HepG2 (cell line): ENCODE measurements at regions not wholly inside any gene's neighbourhood (a gene's known extent, or its start where the extent isn't known, plus 50 kb on each side); places are given as distances from the start of the nearest gene placed in this dataset.
A peak's percentile ranks its signal among the peaks of the same experiment; 100 is the strongest.

Experiments
- ATAC-seq: fragments of 200-7000 bp; cut with Tn5 transposase; 3 replicates; pipeline ENCODE4 v1.9.1; 2020; ENCODE audit warnings: mild to moderate bottlenecking, moderate library complexity
- BruUV-seq: library from RNA; stranded (reverse); fragments of 400-500 nt; replicated peaks from 2 replicates; lab custom pipeline; 2021; lab: Mats Ljungman, UMichigan
- CTCF ChIA-PET: fragments of 300-600 bp; formaldehyde crosslinking; extraction: SDS; loops from one replicate; lab custom pipeline; 2021; ENCODE audit warnings: low total read pairs, inconsistent platforms, low intra/inter-chr PET ratio; lab: Yijun Ruan, JAX
- POLR2A ChIA-PET: fragments of 350-600 bp; sonication (Branson Sonifier 250); formaldehyde crosslinking; loops from one replicate; lab custom pipeline; 2020; ENCODE audit warnings: antibody characterized with exemption, inconsistent platforms; lab: Yijun Ruan, JAX
- DNase-seq: peaks from one replicate; pipeline ENCODE4 v3.0.0-alpha.2; 2015; ENCODE audit warnings: low spot score
- FAIRE-seq: peaks from 3 replicates; lab custom pipeline; 2011; peaks lifted over from hg19 to GRCh38; lab: Jason Lieb, UNC
- H2AFZ ChIP-seq: one replicate; pipeline ENCODE4 v1.6.1; 2011; ENCODE audit warnings: low read length, inconsistent platforms
- H3K27ac ChIP-seq: fragments of 300-600 bp; 3 replicates; pipeline ENCODE4 v1.8.0; 2011; ENCODE audit warnings: mixed run types, mild to moderate bottlenecking, mixed read lengths, low read length, inconsistent platforms; ENCODE audit not compliant: insufficient read depth; ENCODE audit errors: extremely low read length
- H3K27me3 ChIP-seq, 2 experiments: fragments of 200-600 bp in 1 of 2; 2 replicates in 1 of 2; 3 replicates in 1 of 2; pipeline versions ENCODE4 v1.6.0 to v1.8.0; 2011; ENCODE audit warnings: low read length in 2 of 2, mild to moderate bottlenecking in 2 of 2, moderate library complexity in 2 of 2, inconsistent platforms in 1 of 2; ENCODE audit not compliant: insufficient read depth in 2 of 2, control insufficient read depth in 1 of 2
- H3K36me3 ChIP-seq, 2 experiments: fragments of 200-600 bp in 1 of 2; replicated peaks in 1 of 2; 2 replicates in 1 of 2; 3 replicates in 1 of 2; pipeline versions ENCODE4 v1.5.1 to v1.8.0; 2011; ENCODE audit warnings: low read length in 2 of 2, inconsistent platforms in 1 of 2; ENCODE audit not compliant: insufficient read depth in 2 of 2, control insufficient read depth in 1 of 2
- H3K4me1 ChIP-seq: 2 replicates; pipeline ENCODE4 v1.5.1; 2012; ENCODE audit warnings: low read length, inconsistent platforms; ENCODE audit not compliant: insufficient read depth
- H3K4me2 ChIP-seq: 2 replicates; pipeline ENCODE4 v1.6.0; 2011; ENCODE audit warnings: low read depth, low read length, inconsistent platforms
- H3K4me3 ChIP-seq, 3 experiments: fragments of 200-600 bp in 1 of 3; sonication (generic), shearing (Covaris generic) in 1 of 3; replicated peaks in 1 of 3; 2 replicates each; pipeline ENCODE4 v1.5.1; 2011 to 2016; ENCODE audit warnings: low read length in 3 of 3, inconsistent platforms in 2 of 3, low read depth in 2 of 3, mild to moderate bottlenecking in 2 of 3, control low read depth in 1 of 3, mixed read lengths in 1 of 3; ENCODE audit not compliant: insufficient read depth in 1 of 3
- H3K79me2 ChIP-seq: one replicate; pipeline ENCODE4 v1.6.1; 2011; ENCODE audit warnings: low read length, inconsistent platforms; ENCODE audit not compliant: insufficient read depth
- H3K9ac ChIP-seq: 2 replicates; pipeline ENCODE4 v1.6.0; 2011; ENCODE audit warnings: mild to moderate bottlenecking, low read depth, low read length, inconsistent platforms; ENCODE audit not compliant: insufficient read depth
- H3K9me3 ChIP-seq: 2 replicates; pipeline ENCODE4 v1.5.1; 2012; ENCODE audit warnings: mild to moderate bottlenecking, low read length
- H4K20me1 ChIP-seq: 2 replicates; pipeline ENCODE4 v1.6.0; 2011; ENCODE audit warnings: inconsistent platforms, mild to moderate bottlenecking, low read length, moderate library complexity; ENCODE audit not compliant: insufficient read depth
- HNF4A ChIP-seq: sonication (generic); formaldehyde crosslinking; IDR thresholded peaks from 2 replicates; pipeline ENCODE4 v1.4.0; 2020; ENCODE audit warnings: missing genetic modification reagents
- LBX2 ChIP-seq: sonication (generic); formaldehyde crosslinking; IDR thresholded peaks from 2 replicates; pipeline ENCODE4 v1.5.0; 2020; ENCODE audit warnings: missing genetic modification reagents, mild to moderate bottlenecking, borderline replicate concordance
- MAFK ChIP-seq, 2 experiments: IDR thresholded peaks in 1 of 2; conservative IDR thresholded peaks in 1 of 2; 2 replicates each; pipeline ENCODE4 v1.6.1; 2011; ENCODE audit warnings: improper control_type of control experiment in 2 of 2, low read length in 2 of 2
- MATR3 ChIP-seq: sonication (generic); formaldehyde crosslinking; IDR thresholded peaks from 2 replicates; pipeline ENCODE4 v1.4.0; 2020; ENCODE audit warnings: missing genetic modification reagents
- NAIF1 ChIP-seq: sonication (generic); formaldehyde crosslinking; IDR thresholded peaks from 2 replicates; pipeline ENCODE4 v1.5.0; 2020; ENCODE audit warnings: mild to moderate bottlenecking, missing genetic modification reagents, borderline replicate concordance
- PAWR ChIP-seq: sonication (generic); formaldehyde crosslinking; IDR thresholded peaks from 2 replicates; pipeline ENCODE4 v1.4.0; 2020; ENCODE audit warnings: missing genetic modification reagents, mild to moderate bottlenecking, borderline replicate concordance
- PITX1 ChIP-seq: sonication (generic); formaldehyde crosslinking; IDR thresholded peaks from 2 replicates; pipeline ENCODE4 v1.5.1; 2020; ENCODE audit warnings: mild to moderate bottlenecking, missing genetic modification reagents
- TCF7L2 ChIP-seq: IDR thresholded peaks from 2 replicates; pipeline ENCODE4 v1.6.1; 2011; ENCODE audit warnings: mild to moderate bottlenecking, low read depth, low read length, moderate library complexity
- YY1 ChIP-seq: IDR thresholded peaks from 2 replicates; pipeline ENCODE4 v1.6.1; 2011; ENCODE audit warnings: low read length, low read depth, moderate library complexity, mild to moderate bottlenecking; ENCODE audit not compliant: insufficient read depth, insufficient replicate concordance
- ZHX1 ChIP-seq: sonication (generic); formaldehyde crosslinking; IDR thresholded peaks from 2 replicates; pipeline ENCODE4 v1.8.1; 2022; ENCODE audit warnings: low read depth, mild to moderate bottlenecking, missing genetic modification reagents
- ZNF333 ChIP-seq: sonication (generic); formaldehyde crosslinking; IDR thresholded peaks from 2 replicates; pipeline ENCODE4 v1.4.0; 2020; ENCODE audit warnings: mild to moderate bottlenecking, missing genetic modification reagents, borderline replicate concordance
- ZNF383 ChIP-seq: sonication (generic); formaldehyde crosslinking; IDR thresholded peaks from 2 replicates; pipeline ENCODE4 v1.4.0; 2020; ENCODE audit warnings: missing genetic modification reagents, mild to moderate bottlenecking, borderline replicate concordance
- WGBS: methylation state at CpG from one replicate; pipeline ENCODE4 v1.1.6; 2017; ENCODE audit warnings: low lambda C conversion rate; 5-methylcytosine and 5-hydroxymethylcytosine counted together
- in situ Hi-C: cut with HindIII; loops from 2 replicates; pipeline ENCODE4 v1.10.0; 2017; ENCODE audit warnings: low pct_unique_long_range_greater_than_20kb; ENCODE audit not compliant: extremely low pct_ligation_motif_present
- intact Hi-C: fragments of 100-400 bp; cut with micrococcal nuclease; formaldehyde crosslinking; loops from one replicate; pipeline ENCODE4 v1.10.0; 2022; ENCODE audit not compliant: unreplicated experiment

GRCh38 chr3:84126160-84126559 lies 832.6 kb upstream of the CADM2 start:
- Histone ChIP-seq H3K36me3 (no peaks in the 10 kb centered on the region), H3K27me3 (no peaks in the 10 kb centered on the region), H3K9ac (no peak overlapping the region), H3K4me2 (no peak overlapping the region), H4K20me1 (no peaks in the 10 kb centered on the region), H2AFZ (no peak overlapping the region), H3K4me3 (no peak overlapping the region), H3K4me1 (no peaks in the 10 kb centered on the region), H3K27ac (no peak overlapping the region), H3K79me2 (no peaks in the 10 kb centered on the region), H3K9me3 (no peaks in the 10 kb centered on the region)
- in situ Hi-C loops: no loop called here
- intact Hi-C loops: no loop called here
- 58% methylated on average over 9 of the region's 16 CpGs for WGBS
- no TSS peak for BruUV-seq
- POLR2A ChIA-PET: no interaction called here
- TF ChIP-seq TCF7L2: no peak
- TF ChIP-seq MAFK (conservative IDR thresholded peaks at IDR 0.05 in 1 of 2, IDR thresholded peaks at IDR 0.05 in 1 of 2; ENCODE audit: low read length in 2 of 2): peak; percentile 34 to 42; a peak in 3 of 4 replicates
- FAIRE-seq: no peak
- DNase-seq: no peak
- ATAC-seq: no peak
- CTCF ChIA-PET: no interaction called here

GRCh38 chr3:84128024-84128423 lies 830.8 kb upstream of the CADM2 start:
- Histone ChIP-seq H4K20me1 (no peaks in the 10 kb centered on the region), H3K9ac (no peak overlapping the region)
- POLR2A ChIA-PET: no interaction called here
- FAIRE-seq: no peak
- TF ChIP-seq PITX1 (CRISPR knock-in tag) (no peak), NAIF1 (CRISPR knock-in tag) (no peak), ZNF333 (CRISPR knock-in tag) (no peak), ZHX1 (CRISPR knock-in tag) (no peak), YY1 (no peak), ZNF383 (CRISPR knock-in tag) (no peak), PAWR (CRISPR knock-in tag) (no peak), LBX2 (no peak), HNF4A (CRISPR knock-in tag) (no peak), MATR3 (CRISPR knock-in tag) (no peak)
- TF ChIP-seq, all 625 proteins: peak for 0
- Histone ChIP-seq H3K27me3 (no peaks in the 10 kb centered on the region), H3K4me2 (no peak overlapping the region), H3K4me3 (no peak overlapping the region), H2AFZ (no peak overlapping the region), H3K4me1 (no peaks in the 10 kb centered on the region), H3K27ac (no peak overlapping the region), H3K36me3 (no peaks in the 10 kb centered on the region), H3K9me3 (no peaks in the 10 kb centered on the region), H3K79me2 (no peaks in the 10 kb centered on the region)
- intact Hi-C loops (no loop called here), in situ Hi-C loops (no loop called here)
- CTCF ChIA-PET: no interaction called here
- BruUV-seq: no TSS peak
- 0% methylated on average over 2 of the region's 2 CpGs for WGBS
- ATAC-seq: no peak
- no peak for DNase-seq
